ENCODE measurements at regions not wholly inside any gene's neighbourhood (a gene's known extent, or its start where the extent isn't known, plus 50 kb on each side); places are given as distances from the start of the nearest gene placed in this dataset.

GRCh38 chr4:79657379-79657778 is 249.4 kb upstream of the GK2 start:
- TF ChIP-seq EZH2phosphoT487 (IDR thresholded peaks at IDR 0.05; ENCODE audit: low read depth, severe bottlenecking, unreplicated experiment), result no peak
- no peak for TF ChIP-seq EZH2 (IDR thresholded peaks at IDR 0.05; ENCODE audit: borderline replicate concordance)
- no peak for TF ChIP-seq CTCF (IDR thresholded peaks at IDR 0.05; ENCODE audit: poor library complexity)
- no peaks in the 10 kb centered on the region for H3K79me2 ChIP-seq
- no peaks in the 10 kb centered on the region for H3K9me2 ChIP-seq (replicated peaks; ENCODE audit: insufficient read depth)
- no peak overlapping the region for H3K4me3 ChIP-seq
- H3K36me3 ChIP-seq (replicated peaks; ENCODE audit: insufficient read depth, low read depth), result no peaks in the 10 kb centered on the region
- H3K4me1 ChIP-seq (ENCODE audit: insufficient read depth), result no peaks in the 10 kb centered on the region
- H3K27ac ChIP-seq, result no peak overlapping the region
- H3K27me3 ChIP-seq, result peaks cover 4% of the 10 kb centered on the region
- no peak for DNase-seq (ENCODE audit: low spot score)
- H3K4me2 ChIP-seq, result no peak overlapping the region
- H2AFZ ChIP-seq, result no peak overlapping the region
- H3K9me3 ChIP-seq (ENCODE audit: low read depth), result peaks cover 7% of the 10 kb centered on the region
- H4K20me1 ChIP-seq (ENCODE audit: insufficient read depth, poor library complexity, severe bottlenecking), result no peaks in the 10 kb centered on the region

- Histone ChIP-seq H3K27me3 (peaks cover 4% of the 10 kb centered on the region), H3K4me2 (no peak overlapping the region), H3K9me3 (ENCODE audit: low read depth) (peaks cover 7% of the 10 kb centered on the region), H3K9me2 (replicated peaks; ENCODE audit: insufficient read depth) (no peaks in the 10 kb centered on the region), H2AFZ (no peak overlapping the region), H3K27ac (no peak overlapping the region), H3K36me3 (replicated peaks; ENCODE audit: insufficient read depth, low read depth) (no peaks in the 10 kb centered on the region), H3K4me1 (ENCODE audit: insufficient read depth) (peaks cover 14% of the 10 kb centered on the region), H3K79me2 (no peaks in the 10 kb centered on the region), H3K4me3 (no peak overlapping the region), H4K20me1 (ENCODE audit: insufficient read depth, poor library complexity, severe bottlenecking) (no peaks in the 10 kb centered on the region)
- WGBS (ENCODE audit: low lambda C conversion rate, missing lambda C conversion rate), result 75% methylated on average over 5 of the region's 5 CpGs
- TF ChIP-seq EZH2phosphoT487 (IDR thresholded peaks at IDR 0.05; ENCODE audit: low read depth, severe bottlenecking, unreplicated experiment) (no peak), CTCF (IDR thresholded peaks at IDR 0.05; ENCODE audit: poor library complexity) (no peak), EZH2 (IDR thresholded peaks at IDR 0.05; ENCODE audit: borderline replicate concordance) (no peak)
- no peak for DNase-seq (ENCODE audit: low spot score)
Observed at GRCh38 chr4:79653871-79654270, 245.8 kb upstream of the GK2 start.

- Histone ChIP-seq H4K20me1 (ENCODE audit: insufficient read depth, poor library complexity, severe bottlenecking) (no peaks in the 10 kb centered on the region), H3K79me2 (no peaks in the 10 kb centered on the region), H3K27me3 (peaks cover 4% of the 10 kb centered on the region), H3K9me2 (replicated peaks; ENCODE audit: insufficient read depth) (no peaks in the 10 kb centered on the region), H3K27ac (no peak overlapping the region), H3K4me1 (ENCODE audit: insufficient read depth) (peaks cover 14% of the 10 kb centered on the region), H3K36me3 (replicated peaks; ENCODE audit: insufficient read depth, low read depth) (no peaks in the 10 kb centered on the region), H3K4me2 (no peak overlapping the region), H2AFZ (no peak overlapping the region), H3K9me3 (ENCODE audit: low read depth) (peaks cover 5% of the 10 kb centered on the region), H3K4me3 (no peak overlapping the region)
- TF ChIP-seq CTCF (IDR thresholded peaks at IDR 0.05; ENCODE audit: poor library complexity), result no peak
- no peak for TF ChIP-seq EZH2phosphoT487 (IDR thresholded peaks at IDR 0.05; ENCODE audit: low read depth, severe bottlenecking, unreplicated experiment)
- no peak for TF ChIP-seq EZH2 (IDR thresholded peaks at IDR 0.05; ENCODE audit: borderline replicate concordance)
- DNase-seq (ENCODE audit: low spot score), result no peak
Observed at GRCh38 chr4:79652738-79653137, 244.7 kb upstream of the GK2 start.

GRCh38 chr4:79652232-79652631 is 244.2 kb upstream of the GK2 start:
- H3K9me3 ChIP-seq (ENCODE audit: low read depth), result peaks cover under 1% of the 10 kb centered on the region
- 16% methylated on average over 4 of the region's 4 CpGs for WGBS (ENCODE audit: low lambda C conversion rate, missing lambda C conversion rate)
- no peak overlapping the region for H3K4me2 ChIP-seq
- no peaks in the 10 kb centered on the region for H3K79me2 ChIP-seq
- no peak for TF ChIP-seq EZH2 (IDR thresholded peaks at IDR 0.05; ENCODE audit: borderline replicate concordance)
- TF ChIP-seq CTCF (IDR thresholded peaks at IDR 0.05; ENCODE audit: poor library complexity), result no peak
- peak; percentile 88 for TF ChIP-seq EZH2phosphoT487 (IDR thresholded peaks at IDR 0.05; ENCODE audit: low read depth, severe bottlenecking, unreplicated experiment)
- peak overlapping the region; percentile 43 for H3K27ac ChIP-seq
- no peaks in the 10 kb centered on the region for H4K20me1 ChIP-seq (ENCODE audit: insufficient read depth, poor library complexity, severe bottlenecking)
- H3K9me2 ChIP-seq (replicated peaks; ENCODE audit: insufficient read depth), result no peaks in the 10 kb centered on the region
- H3K4me3 ChIP-seq, result no peak overlapping the region
- H2AFZ ChIP-seq, result no peak overlapping the region
- DNase-seq (ENCODE audit: low spot score), result peak; percentile 46
- H3K4me1 ChIP-seq (ENCODE audit: insufficient read depth), result peaks cover 14% of the 10 kb centered on the region
- H3K27me3 ChIP-seq, result peaks cover 4% of the 10 kb centered on the region
- H3K36me3 ChIP-seq (replicated peaks; ENCODE audit: insufficient read depth, low read depth), result no peaks in the 10 kb centered on the region

Data from hepatocyte (in vitro differentiated cells).